SU-DHL-6 (cell line): ENCODE measurements at regions not wholly inside any gene's neighbourhood (a gene's known extent, or its start where the extent isn't known, plus 50 kb on each side); places are given as distances from the start of the nearest gene placed in this dataset.

Experiments used
- H2AFZ ChIP-seq: fragments of 200-600 bp; sonication (generic); 2 replicates; pipeline ENCODE4 v1.6.1; 2014; ENCODE audit warnings: low read depth, mild to moderate bottlenecking, moderate library complexity, mixed read lengths, antibody characterized with exemption, low read length; ENCODE audit not compliant: severe bottlenecking
- H3F3A ChIP-seq: fragments of 200-600 bp; shearing (Covaris generic); 2 replicates; pipeline ENCODE4 v1.6.0; 2016; ENCODE audit warnings: antibody characterized with exemption, mild to moderate bottlenecking; ENCODE audit not compliant: insufficient read depth
- H3K27ac ChIP-seq: fragments of 200-600 bp; sonication (generic); 2 replicates; pipeline ENCODE4 v1.5.1; 2016; ENCODE audit warnings: low read depth, mild to moderate bottlenecking, low read length, moderate library complexity, mixed read lengths
- H3K27me3 ChIP-seq: fragments of 200-600 bp; sonication (generic), shearing (Covaris generic); 2 replicates; pipeline ENCODE4 v1.6.0; 2014; ENCODE audit warnings: mild to moderate bottlenecking, low read length
- H3K36me3 ChIP-seq: fragments of 200-600 bp; sonication (generic); 2 replicates; pipeline ENCODE4 v1.6.1; 2014; ENCODE audit warnings: mild to moderate bottlenecking, low read length, mixed read lengths
- H3K4me2 ChIP-seq: fragments of 300-600, 200-600 bp; shearing (Covaris generic), sonication (generic); 2 replicates; pipeline ENCODE4 v1.6.0; 2014; ENCODE audit warnings: low read length, low read depth, mild to moderate bottlenecking; ENCODE audit not compliant: poor library complexity, severe bottlenecking
- H3K4me3 ChIP-seq: fragments of 200-600 bp; sonication (generic); 2 replicates; pipeline ENCODE4 v1.5.1; 2014; ENCODE audit warnings: antibody characterized with exemption, low read length, mild to moderate bottlenecking, mixed read lengths; ENCODE audit not compliant: insufficient read depth, poor library complexity, severe bottlenecking
- H3K79me2 ChIP-seq: fragments of 200-600 bp; sonication (generic); 2 replicates; pipeline ENCODE4 v1.6.1; 2014; ENCODE audit warnings: mild to moderate bottlenecking, low read length, moderate library complexity; ENCODE audit not compliant: insufficient read depth
- H3K9ac ChIP-seq: fragments of 200-600 bp; sonication (generic); 2 replicates; pipeline ENCODE4 v1.7.0; 2014; ENCODE audit warnings: mild to moderate bottlenecking, low read length
- H3K9me2 ChIP-seq: fragments of 200-600 bp; sonication (generic); replicated peaks from 2 replicates; pipeline ENCODE4 v1.6.1; 2014; ENCODE audit warnings: low read length; ENCODE audit not compliant: insufficient read depth
- H3K9me3 ChIP-seq: fragments of 200-600 bp; sonication (generic); 2 replicates; pipeline ENCODE4 v1.6.1; 2014; ENCODE audit warnings: low read length, mixed read lengths; ENCODE audit not compliant: insufficient read depth
- H4K20me1 ChIP-seq: fragments of 200-600 bp; sonication (generic); 2 replicates; pipeline ENCODE4 v1.6.1; 2014; ENCODE audit warnings: low read depth, mild to moderate bottlenecking, antibody characterized with exemption, low read length, moderate library complexity, mixed read lengths
- CTCF ChIP-seq: fragments of 200-600 bp; sonication (generic); IDR thresholded peaks from one replicate; pipeline ENCODE4 v1.5.1; 2017; ENCODE audit warnings: antibody characterized with exemption, mild to moderate bottlenecking, low read length, moderate library complexity; ENCODE audit not compliant: insufficient read depth, poor library complexity, severe bottlenecking
- EZH2phosphoT487 ChIP-seq: fragments of 200-600 bp; sonication (generic), shearing (Covaris generic); conservative IDR thresholded peaks from 2 replicates; pipeline ENCODE4 v1.6.1; 2018; ENCODE audit warnings: mild to moderate bottlenecking, antibody characterized with exemption, low read length, moderate library complexity, mixed read lengths

DNA sequence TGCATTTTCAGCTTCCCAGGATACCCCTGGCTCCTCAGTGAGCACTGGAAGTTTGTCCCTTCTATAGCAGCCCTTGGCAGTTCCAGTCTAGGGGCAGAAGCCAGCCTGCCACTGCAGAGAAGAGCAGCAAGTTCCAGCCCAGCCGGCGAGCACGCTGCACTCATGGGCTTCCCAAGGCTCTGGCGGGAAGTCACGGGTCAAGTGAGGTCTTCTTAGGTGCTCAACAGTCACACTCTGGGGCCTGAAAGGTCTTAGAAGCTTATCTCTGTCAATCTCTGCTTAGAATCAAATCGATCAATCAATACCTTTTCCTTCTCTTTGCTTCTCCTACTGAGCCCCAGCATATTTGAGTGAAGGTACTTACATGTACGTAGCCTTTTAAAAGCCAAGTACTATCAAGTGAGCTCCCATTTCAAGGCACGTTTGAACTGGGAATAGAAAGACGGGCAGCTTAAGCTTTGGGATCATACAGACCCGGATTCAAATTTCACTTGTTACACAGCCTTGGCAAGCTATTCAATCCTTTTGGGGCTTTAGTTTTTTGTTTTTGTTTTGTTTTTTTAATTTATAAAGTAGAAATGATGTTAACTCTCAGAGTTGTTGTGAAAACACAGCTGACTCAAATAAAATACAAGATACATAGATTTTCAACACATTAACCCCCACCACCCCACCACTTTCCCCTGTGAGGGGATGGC is 152.6 kb upstream of the KLF14 start:
- no peak overlapping the region for H3K4me3 ChIP-seq
- H3K9ac ChIP-seq = no peak overlapping the region
- no peaks in the 10 kb centered on the region for H4K20me1 ChIP-seq
- no peak overlapping the region for H2AFZ ChIP-seq
- no peaks in the 10 kb centered on the region for H3F3A ChIP-seq
- H3K27ac ChIP-seq = no peak overlapping the region
- TF ChIP-seq EZH2phosphoT487 = no peak
- no peak for TF ChIP-seq CTCF
- H3K4me2 ChIP-seq = no peak overlapping the region
- no peaks in the 10 kb centered on the region for H3K27me3 ChIP-seq
- H3K79me2 ChIP-seq = no peaks in the 10 kb centered on the region
- no peaks in the 10 kb centered on the region for H3K36me3 ChIP-seq
- H3K9me3 ChIP-seq = no peaks in the 10 kb centered on the region
- H3K9me2 ChIP-seq = no peaks in the 10 kb centered on the region

DNA sequence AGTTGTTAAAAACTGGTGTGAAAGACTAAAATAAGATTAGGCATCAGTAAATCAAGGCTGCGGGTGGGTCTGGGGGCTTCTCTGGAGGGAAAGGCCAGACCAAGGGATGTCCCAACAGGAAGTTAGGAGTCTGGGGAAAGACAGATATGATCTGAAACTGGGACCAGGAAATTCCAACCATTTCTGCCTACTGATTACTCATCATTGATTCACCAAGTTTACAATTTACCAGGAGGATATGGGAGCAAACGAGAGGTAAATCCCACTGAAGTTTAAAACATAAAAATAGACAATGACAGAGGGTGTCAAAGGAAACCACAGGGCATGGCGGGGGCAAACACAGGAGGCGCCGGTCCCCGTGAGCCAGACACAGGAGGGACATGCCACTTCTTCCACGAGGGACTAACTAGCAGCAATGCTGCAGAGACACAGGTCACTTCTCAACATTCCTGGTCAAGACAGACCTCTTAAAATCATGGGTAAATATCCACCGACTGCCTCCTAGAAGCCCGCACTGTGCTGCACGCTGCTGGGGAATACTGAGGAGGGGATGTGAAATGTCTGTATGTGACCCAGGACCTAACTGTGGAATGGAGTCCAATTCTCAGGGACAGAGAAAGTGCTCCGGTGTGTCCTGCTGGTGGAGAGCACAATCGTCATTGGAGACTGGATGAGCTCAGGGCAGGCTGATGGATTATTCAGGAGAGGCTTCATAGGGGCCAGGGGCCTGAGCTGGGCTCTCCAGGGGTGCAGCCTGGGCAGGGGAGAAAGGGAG is 153.4 kb upstream of the KLF14 start:
- Histone ChIP-seq H3K9me2 (no peaks in the 10 kb centered on the region), H3K9me3 (no peaks in the 10 kb centered on the region), H2AFZ (no peak overlapping the region), H3F3A (no peaks in the 10 kb centered on the region), H3K9ac (no peak overlapping the region), H3K27ac (no peak overlapping the region), H3K4me3 (no peak overlapping the region), H3K27me3 (no peaks in the 10 kb centered on the region), H3K36me3 (no peaks in the 10 kb centered on the region), H4K20me1 (no peaks in the 10 kb centered on the region), H3K4me2 (no peak overlapping the region), H3K79me2 (no peaks in the 10 kb centered on the region)
- no peak for TF ChIP-seq EZH2phosphoT487
- TF ChIP-seq CTCF = no peak

- no peak overlapping the region for H3K4me2 ChIP-seq
Measured at GRCh38 chr7:130887957-130888371, 154.0 kb upstream of the KLF14 start.

More at GRCh38 chr7:130887957-130888371, 154.0 kb upstream of the KLF14 start:
- H3K27ac ChIP-seq = no peak overlapping the region
- H3K9me2 ChIP-seq = no peaks in the 10 kb centered on the region
- H3K4me3 ChIP-seq = no peak overlapping the region
- H3K36me3 ChIP-seq = no peaks in the 10 kb centered on the region
- H3K79me2 ChIP-seq = no peaks in the 10 kb centered on the region
- no peaks in the 10 kb centered on the region for H3K9me3 ChIP-seq
- H3K9ac ChIP-seq = no peak overlapping the region
- no peaks in the 10 kb centered on the region for H4K20me1 ChIP-seq
- TF ChIP-seq CTCF (no peak), EZH2phosphoT487 (no peak)
- no peak overlapping the region for H2AFZ ChIP-seq
- no peaks in the 10 kb centered on the region for H3K27me3 ChIP-seq
- no peaks in the 10 kb centered on the region for H3F3A ChIP-seq
